ENCODE measurements at regions not wholly inside any gene's neighbourhood (a gene's known extent, or its start where the extent isn't known, plus 50 kb on each side); places are given as distances from the start of the nearest gene placed in this dataset.

DNA sequence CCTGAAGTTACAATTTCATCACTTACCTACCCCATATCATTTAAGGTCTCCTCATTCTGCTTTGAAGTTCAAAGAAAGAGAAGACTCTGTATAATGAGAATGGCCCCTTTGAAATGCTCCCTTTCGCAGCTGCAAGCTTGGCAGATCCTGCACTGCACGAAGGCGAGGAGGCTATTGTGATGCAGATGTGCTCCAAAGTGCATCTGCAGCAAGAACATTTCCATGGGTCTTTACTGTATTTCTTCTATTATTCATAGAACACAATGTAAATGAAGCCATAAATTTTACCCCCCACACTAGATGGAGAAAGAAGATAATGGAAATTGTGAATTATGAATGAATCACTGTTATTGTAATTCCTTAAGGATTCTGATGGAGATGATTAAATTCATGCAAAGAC lies 178.7 kb downstream of the CHD9NB start:
- no peak for DNase-seq (ENCODE audit: low spot score)

DNA sequence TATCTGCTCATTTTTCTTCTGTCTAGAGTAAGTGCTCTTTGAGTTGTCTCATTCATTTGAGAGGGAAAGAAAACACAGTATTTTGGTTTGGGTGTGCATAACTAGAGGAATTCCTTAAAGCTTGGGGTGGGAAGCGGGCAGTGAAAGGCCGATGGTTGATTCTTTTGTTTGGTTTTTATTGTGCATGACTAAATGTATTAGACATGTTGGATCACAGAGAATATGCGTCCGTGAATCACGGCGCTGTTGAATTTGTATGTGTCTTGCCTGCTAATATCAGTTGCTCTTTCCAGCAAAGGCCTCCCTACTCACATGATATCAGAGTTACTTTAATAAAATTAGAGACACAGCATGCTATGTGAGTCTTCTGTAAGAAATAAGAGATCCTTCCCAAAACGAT lies 180.0 kb downstream of the CHD9NB start:
- no peak for DNase-seq (ENCODE audit: low spot score)

GRCh38 chr16:52871481-52871880 lies 181.2 kb downstream of the CHD9NB start:
- no peak for DNase-seq (ENCODE audit: low spot score)

- DNase-seq (ENCODE audit: low spot score) = no peak
These were observed 183.5 kb downstream of the CHD9NB start for GRCh38 chr16:52869243-52869642.

DNA sequence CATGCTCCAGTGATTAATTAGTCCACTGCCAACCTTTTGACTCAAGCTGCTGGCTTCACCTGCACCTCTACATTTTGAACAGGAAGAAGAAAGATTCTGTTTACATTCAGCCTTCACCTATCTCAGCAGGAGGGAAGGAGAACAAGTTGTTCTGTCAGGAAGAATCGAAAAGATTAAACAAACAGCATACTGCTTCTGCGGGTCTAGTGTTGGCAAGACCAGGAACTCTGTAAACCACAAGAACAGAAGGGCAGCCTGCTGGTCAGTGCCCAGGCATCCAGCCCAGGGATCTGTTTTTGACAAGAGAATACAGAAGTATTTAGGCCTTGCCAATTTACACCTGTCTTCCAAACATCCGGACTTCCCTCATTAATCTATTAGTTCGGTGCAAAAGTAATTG lies 189.7 kb downstream of the CHD9NB start:
- DNase-seq (ENCODE audit: low spot score) = no peak

DNA sequence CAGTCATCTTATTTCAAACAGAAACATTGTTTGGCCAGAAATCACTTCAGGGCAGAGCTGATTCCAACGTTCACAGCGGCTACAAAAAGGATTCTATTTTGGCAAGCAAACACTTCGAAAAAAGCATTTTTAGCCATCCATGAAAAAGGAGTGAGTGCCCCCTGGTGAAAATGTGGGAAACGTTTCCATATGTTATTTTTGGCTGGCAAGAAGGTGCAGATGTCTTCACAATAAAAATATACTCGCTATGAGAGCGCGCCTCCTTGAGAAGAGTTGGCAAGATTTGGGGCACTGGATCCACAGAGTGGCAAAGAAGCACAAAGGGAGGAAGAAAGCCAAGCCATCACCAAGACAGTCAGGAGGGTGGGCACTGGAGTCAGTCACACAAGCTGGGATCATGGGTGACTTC lies 191.1 kb downstream of the CHD9NB start:
- no peak for DNase-seq (ENCODE audit: low spot score)

- DNase-seq (ENCODE audit: low spot score) = no peak
These were observed 197.2 kb downstream of the CHD9NB start for GRCh38 chr16:52855463-52855862.

GRCh38 chr16:52852978-52853377 lies 199.7 kb downstream of the CHD9NB start:
- no peak for DNase-seq (ENCODE audit: low spot score)

DNA sequence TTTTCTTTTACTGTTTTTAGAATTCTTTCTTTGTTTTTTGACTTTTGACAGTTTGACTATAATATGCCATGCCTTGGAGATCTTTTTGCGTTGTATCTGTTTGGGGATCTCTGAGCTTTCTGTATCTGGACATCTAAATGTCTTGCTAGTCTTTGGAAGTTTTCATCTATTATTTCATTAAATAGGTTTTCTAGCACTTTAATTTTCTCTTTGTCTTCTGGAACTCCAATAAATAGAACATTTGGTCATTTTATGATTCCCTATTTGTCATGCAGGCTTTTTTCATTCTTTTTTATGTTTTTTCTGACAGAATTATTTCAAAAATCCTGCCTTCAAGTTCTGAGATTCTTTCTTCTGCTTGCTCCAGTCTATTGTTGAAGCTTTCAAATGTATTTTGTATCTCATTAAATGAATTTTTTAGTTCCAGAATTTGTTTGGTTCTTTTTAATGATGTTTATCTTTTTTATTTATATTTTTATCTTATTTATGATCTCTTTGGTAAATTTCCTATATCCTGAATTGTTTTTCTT lies 201.4 kb downstream of the CHD9NB start:
- no peak for DNase-seq (ENCODE audit: low spot score)

DNA sequence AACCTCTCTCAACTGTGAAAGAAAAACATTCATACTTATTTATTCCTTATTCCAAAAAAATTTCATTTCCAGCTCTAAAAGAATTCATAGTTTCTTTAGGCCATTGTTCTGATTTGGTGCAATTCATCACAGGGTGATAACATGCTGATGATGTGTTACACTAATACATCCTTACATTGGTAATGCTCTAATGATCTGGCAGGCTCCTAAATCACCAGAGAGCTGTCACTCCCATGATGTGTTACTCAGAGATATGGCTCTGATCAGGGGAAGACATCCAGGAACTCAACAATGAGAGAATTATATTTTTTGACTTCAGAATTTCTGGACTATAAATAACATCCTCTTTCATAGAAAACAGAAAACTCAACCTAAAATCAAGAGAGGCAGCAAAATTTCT lies 209.3 kb downstream of the CHD9NB start:
- DNase-seq (ENCODE audit: low spot score) = no peak

DNA sequence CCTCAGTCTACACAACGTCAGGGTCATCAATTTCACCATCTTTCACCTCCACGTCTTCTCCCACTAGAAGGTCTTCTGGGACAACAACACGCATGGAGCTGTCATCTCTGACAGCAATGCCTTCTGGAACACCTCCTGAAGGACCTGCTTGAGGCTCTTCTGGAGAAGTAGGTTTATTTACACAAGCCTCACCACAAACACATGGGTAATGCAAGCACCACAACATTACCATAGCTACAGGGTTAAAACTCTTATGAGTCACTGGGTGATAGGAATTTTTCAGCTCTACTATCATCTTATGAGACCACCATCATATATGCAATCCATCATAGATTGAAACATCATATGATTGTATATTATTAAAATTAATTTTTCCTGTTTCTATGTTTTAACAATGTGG lies 215.4 kb downstream of the CHD9NB start:
- DNase-seq (ENCODE audit: low spot score) = no peak

DNA sequence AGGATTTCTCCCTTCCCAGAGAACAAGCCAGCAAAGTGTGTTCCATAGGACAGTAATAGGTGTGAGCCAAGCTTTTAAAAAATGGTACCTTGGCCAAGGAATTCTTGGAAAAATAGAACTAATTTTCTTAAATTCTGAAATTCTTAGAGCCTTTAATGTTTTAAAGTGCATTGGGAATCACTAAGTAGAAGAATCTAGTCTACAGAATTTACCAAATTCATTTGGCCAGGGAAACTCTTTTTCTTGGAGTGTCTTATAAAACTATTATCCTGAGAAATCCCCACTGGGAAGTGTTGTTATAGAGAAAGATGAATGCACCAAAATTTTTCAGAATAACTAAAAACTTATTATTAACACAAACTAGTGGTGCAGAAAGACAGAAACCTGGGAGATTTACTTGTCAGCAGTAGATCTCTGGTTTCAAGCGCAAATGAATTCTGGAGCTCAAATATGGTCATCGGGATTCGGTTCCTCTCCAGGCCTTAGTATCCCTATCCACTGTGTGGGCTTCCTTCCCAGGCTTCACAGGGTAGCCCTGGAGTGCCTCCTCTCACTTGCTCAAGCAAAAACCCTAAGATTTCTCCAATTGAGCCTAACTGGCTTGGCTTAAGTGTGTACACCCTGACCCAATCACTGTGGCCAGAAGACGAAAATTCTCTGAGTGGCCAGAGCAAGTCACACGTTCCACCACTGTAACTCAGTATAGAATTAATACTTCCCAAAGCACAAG lies 217.8 kb downstream of the CHD9NB start:
- no peak for DNase-seq (ENCODE audit: low spot score)

- DNase-seq (ENCODE audit: low spot score) = no peak
These were observed 219.9 kb downstream of the CHD9NB start for GRCh38 chr16:52832771-52833170.

GRCh38 chr16:52827456-52827855 lies 225.2 kb downstream of the CHD9NB start:
- DNase-seq (ENCODE audit: low spot score) = no peak

DNA sequence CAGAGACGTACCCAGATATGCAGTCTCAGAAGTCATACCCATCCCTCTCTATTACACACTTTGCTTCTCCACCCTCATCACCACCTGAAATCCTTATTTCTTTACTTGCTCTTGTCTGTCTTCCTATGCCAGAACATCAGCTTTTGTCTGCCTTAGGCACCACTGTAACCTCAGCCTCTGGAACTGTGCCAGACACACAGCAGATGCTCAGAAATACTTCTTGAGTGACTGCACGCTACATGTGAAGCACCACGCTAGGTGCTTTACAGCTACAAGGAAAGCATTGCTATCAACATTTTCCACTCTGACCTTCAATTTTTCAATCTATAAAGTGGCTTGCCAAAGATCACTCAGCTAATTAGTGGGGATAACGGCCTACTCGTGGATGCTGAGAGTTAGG lies 226.8 kb downstream of the CHD9NB start:
- DNase-seq (ENCODE audit: low spot score) = no peak

GRCh38 chr16:52819808-52820207 lies 232.9 kb downstream of the CHD9NB start:
- no peak for DNase-seq (ENCODE audit: low spot score)

GRCh38 chr16:52819405-52819804 lies 233.3 kb downstream of the CHD9NB start:
- DNase-seq (ENCODE audit: low spot score) = no peak

DNA sequence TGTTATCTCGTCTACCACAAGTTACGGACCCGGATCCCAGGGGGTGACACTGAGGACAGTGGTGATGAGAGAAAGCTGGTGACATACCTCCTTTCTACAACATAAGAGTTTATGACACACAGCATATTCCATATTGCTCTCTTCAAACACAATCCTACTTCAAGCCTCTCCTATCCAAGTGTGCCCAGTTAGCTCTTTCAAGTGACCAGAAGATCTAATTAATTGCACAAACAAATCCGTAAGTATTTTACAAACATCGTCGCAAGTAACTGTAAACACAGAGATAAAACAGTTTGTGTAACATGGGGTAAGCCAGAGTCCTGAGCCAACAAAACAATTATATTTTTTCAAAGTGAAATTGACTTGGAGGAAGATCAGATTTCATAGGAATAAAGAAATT lies 235.0 kb downstream of the CHD9NB start:
- no peak for DNase-seq (ENCODE audit: low spot score)

DNA sequence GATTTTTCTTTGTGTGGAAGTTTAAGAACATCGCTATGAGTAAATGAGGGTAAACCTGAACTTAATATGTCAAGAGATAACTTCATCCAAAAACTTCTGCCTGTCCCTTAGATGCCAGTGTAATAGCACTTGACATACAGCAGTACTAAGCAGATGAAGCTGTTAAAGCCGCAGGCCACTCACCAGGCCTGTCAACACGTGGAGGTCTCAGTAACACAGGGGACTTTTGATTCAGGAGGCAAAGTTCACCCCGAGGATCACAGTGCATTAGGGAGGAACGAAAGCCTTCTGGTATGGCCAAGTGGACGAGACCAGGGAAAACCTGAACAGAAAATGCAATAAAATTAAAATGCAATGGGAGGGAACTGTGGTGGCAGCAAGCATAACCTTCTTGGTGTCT lies 235.7 kb downstream of the CHD9NB start:
- no peak for DNase-seq (ENCODE audit: low spot score)

DNA sequence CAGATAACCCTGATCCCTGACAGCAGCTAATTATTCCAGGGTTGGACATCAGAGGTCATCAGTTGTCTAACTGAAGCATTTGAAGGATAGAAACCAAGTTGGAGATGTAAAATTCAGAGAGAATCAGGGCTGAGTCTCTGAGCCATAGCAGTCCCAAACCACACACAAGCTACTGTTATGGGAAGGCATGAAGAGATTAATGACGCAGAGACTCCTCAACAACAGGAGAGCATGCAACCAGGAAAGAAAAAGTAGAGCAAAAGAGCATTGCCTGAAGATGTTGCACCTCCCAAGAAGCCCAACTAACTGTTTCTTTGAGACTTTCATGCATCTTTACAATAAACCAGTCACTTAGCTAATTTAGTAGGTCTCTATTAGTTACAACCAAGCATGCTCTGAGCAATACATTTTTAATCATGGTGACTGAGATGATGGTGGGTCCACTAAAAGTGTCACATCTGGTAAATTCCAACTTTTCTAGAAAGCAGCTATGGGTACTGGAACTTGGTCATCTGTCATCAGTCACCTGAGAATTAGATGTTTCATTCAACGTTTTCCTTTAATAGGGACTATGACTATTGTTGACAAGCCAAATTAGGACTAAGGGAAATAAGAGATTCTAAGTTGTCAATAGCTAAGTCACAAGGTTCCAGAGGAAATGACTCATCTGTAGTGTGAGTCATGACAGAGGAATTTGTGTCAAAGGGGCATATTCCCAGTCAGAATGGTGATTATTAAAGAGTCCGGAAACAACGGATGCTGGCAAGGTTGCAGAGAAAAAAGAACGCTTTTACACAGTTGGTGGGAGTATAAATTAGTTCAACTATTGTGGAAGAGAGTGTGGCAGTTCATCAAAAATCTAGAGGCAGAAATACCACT lies 239.8 kb downstream of the CHD9NB start:
- no peak for DNase-seq (ENCODE audit: low spot score)

- DNase-seq (ENCODE audit: low spot score) = no peak
These were observed 247.0 kb downstream of the CHD9NB start for GRCh38 chr16:52805559-52806168.

GRCh38 chr16:52800432-52800831 lies 252.3 kb downstream of the CHD9NB start:
- no peak for DNase-seq (ENCODE audit: low spot score)

- DNase-seq (ENCODE audit: low spot score) = no peak
These were observed 252.2 kb upstream of the TOX3 start for GRCh38 chr16:52799149-52799548.

All from ureter (tissue), 1 donor.